T-helper 17 cell (primary cell): ENCODE measurements at regions not wholly inside any gene's neighbourhood (a gene's known extent, or its start where the extent isn't known, plus 50 kb on each side); places are given as distances from the start of the nearest gene placed in this dataset.

ENCODE experiments used
- ATAC-seq: fragments of 150-1000 bp; cut with Tn5 transposase; 2 replicates; pipeline ENCODE4 v1.10.0; 2021; ENCODE audit warnings: mild to moderate bottlenecking, moderate library complexity
- DNase-seq, 3 donors: peaks; one replicate each; pipeline versions ENCODE4 v3.0.0 to v3.0.0-alpha.2; 2020 to 2021
- H3K9me3 ChIP-seq: one replicate; pipeline ENCODE4 v1.7.0; 2013; ENCODE audit warnings: low read length, mild to moderate bottlenecking; ENCODE audit not compliant: control insufficient read depth, poor library complexity, severe bottlenecking
- H3K27ac Mint-ChIP-seq: one replicate; pipeline ENCODE4 v1.8.0; 2022; ENCODE audit warnings: mild to moderate bottlenecking, moderate library complexity, mixed read lengths
- H3K27me3 Mint-ChIP-seq: one replicate; pipeline ENCODE4 v1.8.0; 2022; ENCODE audit warnings: mixed read lengths
- H3K36me3 Mint-ChIP-seq: one replicate; pipeline ENCODE4 v1.8.0; 2022; ENCODE audit warnings: low read depth, mixed read lengths
- H3K4me1 Mint-ChIP-seq: one replicate; pipeline ENCODE4 v1.8.0; 2022; ENCODE audit warnings: mild to moderate bottlenecking, mixed read lengths
- H3K4me3 Mint-ChIP-seq: one replicate; pipeline ENCODE4 v1.8.0; 2022; ENCODE audit warnings: mild to moderate bottlenecking, moderate library complexity, mixed read lengths

GRCh38 chr12:22396735-22397134, 62.2 kb upstream of the ST8SIA1 start:
- Mint-ChIP-seq H3K27ac (peak overlapping the region; percentile 98), H3K4me3 (peak overlapping the region; percentile 81), H3K4me1 (peaks cover 25% of the 10 kb centered on the region), H3K36me3 (peaks cover 3% of the 10 kb centered on the region), H3K27me3 (no peaks in the 10 kb centered on the region)
- DNase-seq = no peak
- no peaks in the 10 kb centered on the region for H3K9me3 ChIP-seq
- ATAC-seq = no peak

GRCh38 chr12:22396253-22396652, 61.7 kb upstream of the ST8SIA1 start:
- H3K27ac Mint-ChIP-seq = peak overlapping the region; percentile 98
- H3K4me1 Mint-ChIP-seq = peaks cover 25% of the 10 kb centered on the region
- peak in 1 of 3 donors; percentile 17 for DNase-seq
- peak overlapping the region; percentile 81 for H3K4me3 Mint-ChIP-seq
- no peaks in the 10 kb centered on the region for H3K9me3 ChIP-seq
- H3K27me3 Mint-ChIP-seq = no peaks in the 10 kb centered on the region
- peaks cover 2% of the 10 kb centered on the region for H3K36me3 Mint-ChIP-seq
- peak; percentile 94 for ATAC-seq

- Mint-ChIP-seq H3K36me3 (no peaks in the 10 kb centered on the region), H3K4me3 (no peak overlapping the region), H3K27ac (peak overlapping the region; percentile 98), H3K4me1 (peaks cover 25% of the 10 kb centered on the region), H3K27me3 (no peaks in the 10 kb centered on the region)
- H3K9me3 ChIP-seq = no peaks in the 10 kb centered on the region
- DNase-seq (no peak), ATAC-seq (no peak)
These were observed 61.2 kb upstream of the ST8SIA1 start for GRCh38 chr12:22395666-22396065.
